HL-60/S4 (cell line): ENCODE measurements at regions not wholly inside any gene's neighbourhood (a gene's known extent, or its start where the extent isn't known, plus 50 kb on each side); places are given as distances from the start of the nearest gene placed in this dataset.
"Not testable (repeated sequence)": the region's sequence is repeated elsewhere in the genome, so short reads cannot be mapped to it uniquely, and the experiment has no call there.

ENCODE experiments used
- in situ Hi-C: fragments of 300-500 bp; cut with MboI; formaldehyde crosslinking; loops from 2 replicates; pipeline ENCODE4 v1.14.3; 2022; ENCODE audit warnings: low sequenced_read_pairs

GRCh38 chr22:25407226-25407858, 157.1 kb upstream of the GRK3 start:
- in situ Hi-C loops, result no loop called here

DNA sequence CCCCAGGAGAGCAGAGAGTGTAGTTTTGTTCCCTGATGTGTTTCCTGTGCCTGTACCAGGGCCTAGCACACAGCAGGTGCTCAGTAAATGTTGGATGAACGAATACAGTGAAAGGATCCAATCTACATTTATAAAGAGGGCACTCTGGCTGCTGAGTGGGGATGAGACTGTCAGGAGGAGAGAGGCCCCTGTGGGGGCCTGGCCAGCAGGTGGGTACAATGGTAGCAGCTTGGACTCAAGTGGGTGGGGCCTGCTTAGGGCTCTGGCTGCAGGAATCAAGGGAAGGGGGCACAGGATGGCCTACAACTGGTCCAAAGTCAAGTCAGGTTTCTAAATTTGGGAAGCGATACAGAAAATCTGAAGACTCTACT, 156.6 kb upstream of the GRK3 start:
- in situ Hi-C loops, result no loop called here

DNA sequence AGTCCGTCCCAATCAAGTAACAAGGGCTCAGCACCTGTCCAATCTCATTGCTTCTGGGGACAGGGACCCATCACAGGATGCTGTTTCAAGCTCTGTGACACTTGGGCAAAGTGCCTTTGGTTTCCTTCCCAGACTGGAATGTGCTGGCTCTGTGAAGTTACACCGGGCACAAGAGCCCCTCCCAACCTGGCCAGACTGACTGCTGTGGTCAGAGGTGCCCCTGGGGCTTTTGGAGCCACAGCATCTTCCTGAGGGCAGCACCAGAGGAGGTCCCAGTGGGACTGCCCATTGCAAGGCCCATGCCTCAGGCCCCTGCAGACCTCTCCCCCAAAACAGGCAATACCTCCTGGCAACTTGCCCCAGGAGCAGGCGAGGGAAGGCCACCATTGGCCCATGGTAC, 155.2 kb upstream of the GRK3 start:
- in situ Hi-C loops, result no loop called here

DNA sequence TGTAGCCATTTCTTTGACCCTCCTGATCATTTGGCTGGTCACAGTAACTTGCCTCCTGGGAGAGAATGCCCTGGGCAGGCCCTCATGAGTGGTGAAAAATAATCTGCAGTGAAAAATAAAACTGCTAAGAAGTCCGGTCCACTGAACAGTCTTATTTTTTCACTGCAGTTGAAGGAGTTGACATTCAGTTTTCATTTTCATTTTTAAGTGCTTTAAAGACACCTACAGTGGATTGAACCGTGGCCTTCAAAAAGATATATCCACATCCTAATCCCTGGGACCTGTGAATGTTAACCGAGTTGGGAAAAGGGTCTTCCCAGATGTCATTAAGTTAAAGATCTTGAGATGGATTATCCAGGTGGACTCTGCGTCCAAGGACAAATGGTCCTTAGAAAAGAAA, 153.6 kb upstream of the GRK3 start:
- in situ Hi-C loops, result no loop called here

DNA sequence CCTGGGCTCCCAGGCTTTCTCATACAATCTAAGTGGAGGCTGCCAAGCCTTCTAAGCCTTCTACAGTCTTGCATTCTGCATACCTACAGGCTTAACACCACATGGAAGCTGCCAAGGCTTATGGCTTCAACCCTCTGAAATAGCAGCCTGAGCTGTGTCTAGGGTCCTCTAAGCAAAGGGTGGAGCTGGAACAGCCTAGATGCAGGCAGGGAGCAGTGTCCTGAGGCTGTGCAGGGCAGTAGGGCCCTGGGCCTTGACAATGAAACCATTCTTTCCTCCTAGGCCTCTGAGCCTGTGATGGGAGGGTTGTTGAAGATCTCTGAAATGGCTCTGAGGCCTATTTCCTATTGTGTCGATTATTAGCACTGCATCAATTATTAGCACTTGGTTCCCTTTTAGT, 150.9 kb upstream of the GRK3 start:
- in situ Hi-C loops, result no loop called here

GRCh38 chr22:25415731-25416130, 148.7 kb upstream of the GRK3 start:
- in situ Hi-C loops, result not testable (repeated sequence)

- in situ Hi-C loops, result not testable (repeated sequence)
Observed at GRCh38 chr22:25417826-25418225, 146.6 kb upstream of the GRK3 start.

GRCh38 chr22:25419247-25420113, 145.0 kb upstream of the GRK3 start:
- in situ Hi-C loops, result no loop called here

DNA sequence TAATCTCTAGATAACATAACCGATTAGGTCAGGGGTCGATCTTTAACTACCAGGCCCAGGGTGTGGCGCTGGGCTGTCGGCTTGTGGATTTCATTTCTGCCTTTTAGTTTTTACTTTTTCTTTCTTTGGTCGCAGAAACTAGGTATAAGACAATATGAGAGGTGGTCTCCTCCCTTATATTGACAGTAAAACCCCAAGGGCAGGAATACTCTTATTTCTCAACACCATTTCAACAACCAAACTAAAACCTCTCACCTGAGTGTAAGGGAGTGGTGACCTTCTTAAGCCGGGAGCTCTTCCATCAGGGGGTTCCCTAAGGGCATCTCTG, 144.4 kb upstream of the GRK3 start:
- in situ Hi-C loops, result not testable (repeated sequence)

DNA sequence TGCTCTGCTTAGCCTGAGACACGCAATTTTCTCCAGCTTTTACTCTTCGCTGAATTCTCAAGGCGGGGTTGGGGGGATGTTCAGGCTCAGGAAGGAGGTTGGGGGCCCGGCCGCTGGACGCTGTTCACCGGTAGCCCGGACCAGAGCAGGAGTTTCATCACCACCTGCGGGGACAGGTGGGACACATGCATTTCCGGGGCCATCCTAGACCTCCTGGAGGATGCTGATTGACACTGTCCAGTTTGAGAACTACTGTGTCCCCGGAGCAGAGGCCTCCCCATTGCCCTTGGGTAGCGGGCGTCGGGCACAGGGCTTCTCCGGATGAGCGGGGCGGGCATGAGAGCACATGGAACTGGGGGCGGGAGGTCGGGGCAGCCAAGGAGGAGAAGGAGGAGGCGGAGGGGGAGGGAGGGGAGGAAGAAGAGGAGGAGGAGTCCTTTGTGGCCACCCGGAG, 144.0 kb upstream of the GRK3 start:
- in situ Hi-C loops, result no loop called here

- in situ Hi-C loops, result no loop called here
Observed at GRCh38 chr22:25420925-25421904, 143.3 kb upstream of the GRK3 start.

GRCh38 chr22:25426530-25427308, 137.8 kb upstream of the GRK3 start:
- in situ Hi-C loops, result not testable (repeated sequence)

DNA sequence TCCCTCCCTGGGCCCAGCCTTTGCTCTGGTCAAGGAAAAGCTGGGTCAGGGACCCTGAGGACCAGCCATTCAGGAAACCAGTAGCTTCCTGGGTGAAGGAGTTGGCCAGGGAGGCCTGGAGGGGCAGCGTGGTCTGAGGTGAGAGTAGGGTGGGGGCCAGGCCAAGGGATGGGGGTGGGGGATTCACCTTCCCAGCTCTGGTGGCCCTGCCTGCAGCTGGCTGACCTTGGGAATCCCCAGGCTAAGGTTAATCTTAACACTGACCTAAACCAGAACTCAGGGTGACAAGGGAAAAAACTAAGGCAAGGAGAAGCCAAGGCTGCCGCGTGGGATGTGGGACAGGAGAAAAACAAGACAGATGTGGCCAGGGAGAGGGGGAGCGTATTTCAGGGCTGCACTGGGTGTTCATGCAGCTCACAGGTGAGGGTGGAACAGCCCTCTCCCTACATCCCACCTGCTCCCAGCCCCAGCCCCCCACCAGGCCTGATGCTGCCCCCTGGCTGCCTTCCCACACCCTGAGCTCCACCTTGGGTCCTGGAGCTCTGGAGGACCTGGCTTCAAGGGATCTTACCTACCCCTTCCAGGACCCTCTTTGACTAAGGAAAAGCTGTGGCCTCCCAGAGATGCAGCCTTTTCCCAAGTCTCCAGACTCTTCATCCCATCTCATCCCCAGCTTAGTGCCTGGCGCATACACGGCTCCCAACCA, 132.7 kb upstream of the GRK3 start:
- in situ Hi-C loops, result not testable (repeated sequence)

- in situ Hi-C loops, result not testable (repeated sequence)
Observed at GRCh38 chr22:25433381-25433970, 131.0 kb upstream of the GRK3 start.

DNA sequence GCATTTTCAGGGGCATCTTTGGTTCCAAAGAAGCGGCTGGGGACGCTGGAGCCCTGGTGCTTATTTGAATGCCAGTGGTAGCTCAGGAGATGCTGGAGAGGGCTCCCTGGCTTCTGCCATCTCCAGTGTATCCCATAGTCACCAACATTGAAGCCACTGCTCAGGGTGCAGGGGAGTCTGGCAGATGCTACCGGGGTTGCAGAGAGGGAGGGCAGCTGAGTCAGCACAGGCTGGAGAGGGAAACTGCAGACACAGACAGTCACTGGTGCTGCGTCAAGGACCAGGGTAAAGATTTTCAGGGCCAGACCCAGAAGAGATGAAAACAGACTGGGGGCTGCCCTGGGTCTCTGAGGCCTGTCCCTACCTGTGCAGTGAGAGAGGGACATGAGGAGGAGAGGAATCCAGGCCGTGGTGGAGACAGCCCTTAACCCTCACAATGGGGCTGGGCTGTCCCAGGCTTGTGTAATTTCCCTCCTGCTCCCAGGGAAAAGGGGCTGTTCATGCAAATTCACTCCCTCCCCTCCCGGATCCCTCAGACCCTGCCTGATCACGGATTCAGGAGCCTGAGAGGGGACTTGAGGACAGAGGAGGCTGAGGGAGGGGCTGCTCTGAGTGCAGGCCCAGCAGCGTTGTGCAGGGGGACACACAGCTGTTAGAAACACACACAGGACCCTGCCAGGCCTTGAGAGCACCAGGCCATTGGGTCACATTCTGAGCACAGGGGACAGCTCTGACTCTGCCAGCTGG, 126.9 kb upstream of the GRK3 start:
- in situ Hi-C loops, result no loop called here

GRCh38 chr22:25447067-25447685, 117.3 kb upstream of the GRK3 start:
- in situ Hi-C loops, result no loop called here

GRCh38 chr22:25447686-25448434, 116.6 kb upstream of the GRK3 start:
- in situ Hi-C loops, result no loop called here
